GM23338 (cell line): ENCODE measurements at regions not wholly inside any gene's neighbourhood (a gene's known extent, or its start where the extent isn't known, plus 50 kb on each side); places are given as distances from the start of the nearest gene placed in this dataset.

Source experiments
- ATAC-seq: fragments of 200-7000 bp; cut with Tn5 transposase; 3 replicates; pipeline ENCODE4 v1.9.1; 2020
- DNase-seq: peaks from one replicate; pipeline ENCODE4 v3.0.0-alpha.2; 2015; ENCODE audit warnings: low spot score
- H2AFZ ChIP-seq: fragments of 200-600 bp; sonication (generic); 2 replicates; pipeline ENCODE4 v1.8.0; 2016; ENCODE audit warnings: antibody characterized with exemption, mild to moderate bottlenecking, moderate library complexity
- H3F3A ChIP-seq: fragments of 200-600 bp; sonication (generic); replicated peaks from 2 replicates; pipeline ENCODE4 v1.8.0; 2017; ENCODE audit warnings: antibody characterized with exemption, mixed run types, low read depth
- H3K27ac ChIP-seq: fragments of 200-600 bp; sonication (generic); 2 replicates; pipeline ENCODE4 v1.6.1; 2016; ENCODE audit warnings: low read depth
- H3K27me3 ChIP-seq: fragments of 200-600 bp; sonication (generic); 2 replicates; pipeline ENCODE4 v1.8.0; 2016; ENCODE audit warnings: mild to moderate bottlenecking, mixed run types, moderate library complexity; ENCODE audit not compliant: insufficient read depth
- H3K36me3 ChIP-seq: fragments of 200-600 bp; sonication (generic); 2 replicates; pipeline ENCODE4 v1.8.0; 2016; ENCODE audit warnings: mild to moderate bottlenecking; ENCODE audit not compliant: insufficient read depth
- H3K4me1 ChIP-seq: fragments of 200-600 bp; sonication (generic); 2 replicates; pipeline ENCODE4 v1.8.0; 2016; ENCODE audit warnings: mild to moderate bottlenecking, moderate library complexity; ENCODE audit not compliant: insufficient read depth
- H3K4me2 ChIP-seq: fragments of 200-600 bp; sonication (generic); 2 replicates; pipeline ENCODE4 v1.7.1; 2017; ENCODE audit warnings: mixed run types
- H3K4me3 ChIP-seq: fragments of 200-600 bp; sonication (generic); 2 replicates; pipeline ENCODE4 v1.6.1; 2016; ENCODE audit warnings: mixed run types
- H3K79me2 ChIP-seq: fragments of 200-600 bp; sonication (generic); replicated peaks from 2 replicates; pipeline ENCODE4 v1.8.0; 2017; ENCODE audit warnings: mild to moderate bottlenecking; ENCODE audit not compliant: insufficient read depth
- H3K9me2 ChIP-seq: fragments of 200-600 bp; sonication (generic); 2 replicates; pipeline ENCODE4 v1.8.0; 2017; ENCODE audit not compliant: insufficient read depth
- H4K20me1 ChIP-seq: fragments of 200-600 bp; sonication (generic); replicated peaks from 2 replicates; pipeline ENCODE4 v1.8.0; 2017; ENCODE audit warnings: mild to moderate bottlenecking; ENCODE audit not compliant: insufficient read depth
- H3K27ac Mint-ChIP-seq: 2 replicates; pipeline ENCODE4 v1.8.0; 2020; ENCODE audit warnings: inconsistent platforms, mild to moderate bottlenecking, moderate library complexity, mixed read lengths
- H3K27me3 Mint-ChIP-seq: 3 replicates; pipeline ENCODE4 v1.8.0; 2022; ENCODE audit warnings: low read depth, mild to moderate bottlenecking, moderate library complexity, mixed read lengths, inconsistent platforms; ENCODE audit not compliant: insufficient read depth, poor library complexity
- H3K36me3 Mint-ChIP-seq: 3 replicates; pipeline ENCODE4 v1.8.0; 2021; ENCODE audit warnings: low read depth, mild to moderate bottlenecking, inconsistent platforms, moderate library complexity, mixed read lengths
- H3K4me1 Mint-ChIP-seq: 3 replicates; pipeline ENCODE4 v1.8.0; 2020; ENCODE audit warnings: mild to moderate bottlenecking, inconsistent platforms, mixed read lengths
- H3K4me3 Mint-ChIP-seq: 3 replicates; pipeline ENCODE4 v1.8.0; 2021; ENCODE audit warnings: moderate library complexity, mild to moderate bottlenecking, inconsistent platforms, mixed read lengths
- H3K9me3 Mint-ChIP-seq: 3 replicates; pipeline ENCODE4 v1.8.0; 2020; ENCODE audit warnings: moderate library complexity, mild to moderate bottlenecking, inconsistent platforms, mixed read lengths
- EZH2 ChIP-seq: fragments of 200-600 bp; sonication (generic); IDR thresholded peaks from one replicate; pipeline ENCODE4 v1.8.0; 2017; ENCODE audit warnings: antibody characterized with exemption, mild to moderate bottlenecking, low read depth; ENCODE audit not compliant: unreplicated experiment
- EZH2phosphoT487 ChIP-seq: fragments of 200-600 bp; sonication (generic); IDR thresholded peaks from one replicate; pipeline ENCODE4 v1.8.1; 2018; ENCODE audit warnings: antibody characterized with exemption; ENCODE audit not compliant: unreplicated experiment
- JUNB ChIP-seq: IDR thresholded peaks from one replicate; pipeline ENCODE4 v1.6.1; 2016; ENCODE audit warnings: antibody characterized with exemption; ENCODE audit not compliant: unreplicated experiment
- NANOG ChIP-seq: IDR thresholded peaks from 2 replicates; pipeline ENCODE4 v1.6.1; 2016; ENCODE audit warnings: antibody characterized with exemption, borderline replicate concordance
- POLR2AphosphoS5 ChIP-seq: IDR thresholded peaks from 2 replicates; pipeline ENCODE4 v1.6.1; 2016; ENCODE audit warnings: antibody characterized with exemption, low read depth
- STAT1 ChIP-seq: IDR thresholded peaks from one replicate; pipeline ENCODE4 v1.6.1; 2016; ENCODE audit warnings: antibody characterized with exemption; ENCODE audit not compliant: unreplicated experiment
- ZNF114 ChIP-seq: fragments of 250-450 bp; sonication (Bioruptor Pico); IDR thresholded peaks from 2 replicates; pipeline ENCODE4 v1.5.0; 2020; ENCODE audit warnings: mild to moderate bottlenecking, moderate library complexity
- ZNF331 ChIP-seq: fragments of 250-450 bp; sonication (Bioruptor Pico); IDR thresholded peaks from 2 replicates; pipeline ENCODE4 v1.5.0; 2020; ENCODE audit warnings: low read depth, mild to moderate bottlenecking, moderate library complexity
- TF ChIP-seq, protein P1 (sequence below): IDR thresholded peaks from one replicate; pipeline ENCODE4 v1.6.1; 2018; ENCODE audit warnings: antibody characterized with exemption; ENCODE audit not compliant: unreplicated experiment
- TF ChIP-seq, protein P2 (sequence below): IDR thresholded peaks from 2 replicates; pipeline ENCODE4 v1.6.1; 2016; ENCODE audit warnings: antibody characterized with exemption
- TF ChIP-seq, protein P3 (sequence below): fragments of 250-450 bp; sonication (Bioruptor Pico); IDR thresholded peaks from 2 replicates; pipeline ENCODE4 v1.5.0; 2020; ENCODE audit warnings: mild to moderate bottlenecking, moderate library complexity
- TF ChIP-seq, protein P4 (sequence below), 2 experiments: fragments of 200-600 bp in 1 of 2; sonication (generic) in 1 of 2; conservative IDR thresholded peaks; 2 replicates each; pipeline versions ENCODE4 v1.5.1 to v1.6.1; 2016 to 2017; ENCODE audit warnings: antibody characterized with exemption in 2 of 2, low read depth in 2 of 2, mild to moderate bottlenecking in 2 of 2, moderate library complexity in 1 of 2

DNA sequence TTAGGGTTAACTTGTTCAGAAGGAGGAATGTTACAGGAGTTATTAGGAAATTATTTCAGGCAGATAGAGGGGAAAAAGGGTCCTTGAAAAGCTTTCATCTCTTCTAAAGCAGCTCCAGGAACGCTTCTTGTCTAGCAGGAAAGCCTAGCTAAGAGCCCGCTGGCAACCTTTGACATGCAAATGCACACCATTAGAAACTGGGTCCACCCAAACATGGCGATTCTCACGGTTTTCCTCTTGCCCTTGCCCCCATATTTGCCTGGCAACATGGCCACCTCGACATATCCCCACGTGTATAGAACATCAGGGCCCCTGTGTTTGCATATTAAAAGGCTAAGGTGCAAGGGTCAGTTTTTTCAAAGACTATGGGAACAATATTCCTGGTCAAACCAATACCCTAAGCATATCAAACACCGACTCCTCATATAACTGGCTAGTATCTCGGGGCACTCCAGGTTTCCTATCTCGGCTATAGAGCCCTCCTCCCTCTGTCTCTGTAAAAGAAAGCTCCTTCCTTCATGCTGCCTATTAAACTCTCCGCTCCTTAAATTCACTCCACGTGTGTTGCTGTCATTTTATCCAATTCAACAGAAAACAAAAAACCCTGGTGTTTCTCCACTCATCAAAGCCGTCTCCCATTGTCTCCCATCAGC, 268.9 kb upstream of the HSFY2 start (continued):
- TF ChIP-seq, protein P1, sequence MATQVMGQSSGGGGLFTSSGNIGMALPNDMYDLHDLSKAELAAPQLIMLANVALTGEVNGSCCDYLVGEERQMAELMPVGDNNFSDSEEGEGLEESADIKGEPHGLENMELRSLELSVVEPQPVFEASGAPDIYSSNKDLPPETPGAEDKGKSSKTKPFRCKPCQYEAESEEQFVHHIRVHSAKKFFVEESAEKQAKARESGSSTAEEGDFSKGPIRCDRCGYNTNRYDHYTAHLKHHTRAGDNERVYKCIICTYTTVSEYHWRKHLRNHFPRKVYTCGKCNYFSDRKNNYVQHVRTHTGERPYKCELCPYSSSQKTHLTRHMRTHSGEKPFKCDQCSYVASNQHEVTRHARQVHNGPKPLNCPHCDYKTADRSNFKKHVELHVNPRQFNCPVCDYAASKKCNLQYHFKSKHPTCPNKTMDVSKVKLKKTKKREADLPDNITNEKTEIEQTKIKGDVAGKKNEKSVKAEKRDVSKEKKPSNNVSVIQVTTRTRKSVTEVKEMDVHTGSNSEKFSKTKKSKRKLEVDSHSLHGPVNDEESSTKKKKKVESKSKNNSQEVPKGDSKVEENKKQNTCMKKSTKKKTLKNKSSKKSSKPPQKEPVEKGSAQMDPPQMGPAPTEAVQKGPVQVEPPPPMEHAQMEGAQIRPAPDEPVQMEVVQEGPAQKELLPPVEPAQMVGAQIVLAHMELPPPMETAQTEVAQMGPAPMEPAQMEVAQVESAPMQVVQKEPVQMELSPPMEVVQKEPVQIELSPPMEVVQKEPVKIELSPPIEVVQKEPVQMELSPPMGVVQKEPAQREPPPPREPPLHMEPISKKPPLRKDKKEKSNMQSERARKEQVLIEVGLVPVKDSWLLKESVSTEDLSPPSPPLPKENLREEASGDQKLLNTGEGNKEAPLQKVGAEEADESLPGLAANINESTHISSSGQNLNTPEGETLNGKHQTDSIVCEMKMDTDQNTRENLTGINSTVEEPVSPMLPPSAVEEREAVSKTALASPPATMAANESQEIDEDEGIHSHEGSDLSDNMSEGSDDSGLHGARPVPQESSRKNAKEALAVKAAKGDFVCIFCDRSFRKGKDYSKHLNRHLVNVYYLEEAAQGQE: no peak
- TF ChIP-seq EZH2phosphoT487: no peak

DNA sequence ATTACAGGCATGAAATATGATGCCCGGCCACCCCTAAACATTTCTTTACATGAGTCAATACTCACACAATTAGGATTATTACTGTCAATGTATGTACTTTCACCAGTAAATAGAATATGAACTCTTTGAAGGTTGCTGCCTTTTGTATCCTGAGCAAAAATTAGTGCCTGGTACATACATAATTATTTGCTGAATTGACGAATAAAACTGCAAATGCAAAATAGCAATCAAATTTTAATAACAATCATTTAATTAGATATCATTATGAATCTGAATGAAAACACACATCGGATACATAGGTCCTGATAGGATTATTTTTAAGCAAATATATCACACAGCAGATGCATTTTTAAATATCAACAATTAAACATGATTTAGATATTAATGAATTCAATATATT, 253.1 kb upstream of the HSFY2 start:
- Histone ChIP-seq H3K79me2 (peaks cover 57% of the 10 kb centered on the region), H3K36me3 (no peaks in the 10 kb centered on the region), H3K9me2 (no peaks in the 10 kb centered on the region), H4K20me1 (no peaks in the 10 kb centered on the region), H3K4me2 (no peak overlapping the region), H3K4me3 (no peak overlapping the region), H2AFZ (no peak overlapping the region), H3K27ac (no peak overlapping the region), H3F3A (no peaks in the 10 kb centered on the region), H3K27me3 (no peaks in the 10 kb centered on the region), H3K4me1 (peaks cover 4% of the 10 kb centered on the region)
- Mint-ChIP-seq H3K4me3 (no peak overlapping the region), H3K36me3 (peaks cover 11% of the 10 kb centered on the region; the same call in 2 of the 3 replicates), H3K27me3 (peaks cover 2% of the 10 kb centered on the region), H3K9me3 (peaks cover 3% of the 10 kb centered on the region; the same call in 1 of the 3 replicates), H3K27ac (no peak overlapping the region), H3K4me1 (peaks cover 21% of the 10 kb centered on the region)
- ATAC-seq (no peak), DNase-seq (no peak)
- TF ChIP-seq NANOG: no peak
- TF ChIP-seq, protein P2, sequence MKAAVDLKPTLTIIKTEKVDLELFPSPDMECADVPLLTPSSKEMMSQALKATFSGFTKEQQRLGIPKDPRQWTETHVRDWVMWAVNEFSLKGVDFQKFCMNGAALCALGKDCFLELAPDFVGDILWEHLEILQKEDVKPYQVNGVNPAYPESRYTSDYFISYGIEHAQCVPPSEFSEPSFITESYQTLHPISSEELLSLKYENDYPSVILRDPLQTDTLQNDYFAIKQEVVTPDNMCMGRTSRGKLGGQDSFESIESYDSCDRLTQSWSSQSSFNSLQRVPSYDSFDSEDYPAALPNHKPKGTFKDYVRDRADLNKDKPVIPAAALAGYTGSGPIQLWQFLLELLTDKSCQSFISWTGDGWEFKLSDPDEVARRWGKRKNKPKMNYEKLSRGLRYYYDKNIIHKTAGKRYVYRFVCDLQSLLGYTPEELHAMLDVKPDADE: no peak
- TF ChIP-seq POLR2AphosphoS5: no peak
- no peak for TF ChIP-seq STAT1
- TF ChIP-seq ZNF114 (CRISPR knock-in tag): no peak
- TF ChIP-seq, protein P3, sequence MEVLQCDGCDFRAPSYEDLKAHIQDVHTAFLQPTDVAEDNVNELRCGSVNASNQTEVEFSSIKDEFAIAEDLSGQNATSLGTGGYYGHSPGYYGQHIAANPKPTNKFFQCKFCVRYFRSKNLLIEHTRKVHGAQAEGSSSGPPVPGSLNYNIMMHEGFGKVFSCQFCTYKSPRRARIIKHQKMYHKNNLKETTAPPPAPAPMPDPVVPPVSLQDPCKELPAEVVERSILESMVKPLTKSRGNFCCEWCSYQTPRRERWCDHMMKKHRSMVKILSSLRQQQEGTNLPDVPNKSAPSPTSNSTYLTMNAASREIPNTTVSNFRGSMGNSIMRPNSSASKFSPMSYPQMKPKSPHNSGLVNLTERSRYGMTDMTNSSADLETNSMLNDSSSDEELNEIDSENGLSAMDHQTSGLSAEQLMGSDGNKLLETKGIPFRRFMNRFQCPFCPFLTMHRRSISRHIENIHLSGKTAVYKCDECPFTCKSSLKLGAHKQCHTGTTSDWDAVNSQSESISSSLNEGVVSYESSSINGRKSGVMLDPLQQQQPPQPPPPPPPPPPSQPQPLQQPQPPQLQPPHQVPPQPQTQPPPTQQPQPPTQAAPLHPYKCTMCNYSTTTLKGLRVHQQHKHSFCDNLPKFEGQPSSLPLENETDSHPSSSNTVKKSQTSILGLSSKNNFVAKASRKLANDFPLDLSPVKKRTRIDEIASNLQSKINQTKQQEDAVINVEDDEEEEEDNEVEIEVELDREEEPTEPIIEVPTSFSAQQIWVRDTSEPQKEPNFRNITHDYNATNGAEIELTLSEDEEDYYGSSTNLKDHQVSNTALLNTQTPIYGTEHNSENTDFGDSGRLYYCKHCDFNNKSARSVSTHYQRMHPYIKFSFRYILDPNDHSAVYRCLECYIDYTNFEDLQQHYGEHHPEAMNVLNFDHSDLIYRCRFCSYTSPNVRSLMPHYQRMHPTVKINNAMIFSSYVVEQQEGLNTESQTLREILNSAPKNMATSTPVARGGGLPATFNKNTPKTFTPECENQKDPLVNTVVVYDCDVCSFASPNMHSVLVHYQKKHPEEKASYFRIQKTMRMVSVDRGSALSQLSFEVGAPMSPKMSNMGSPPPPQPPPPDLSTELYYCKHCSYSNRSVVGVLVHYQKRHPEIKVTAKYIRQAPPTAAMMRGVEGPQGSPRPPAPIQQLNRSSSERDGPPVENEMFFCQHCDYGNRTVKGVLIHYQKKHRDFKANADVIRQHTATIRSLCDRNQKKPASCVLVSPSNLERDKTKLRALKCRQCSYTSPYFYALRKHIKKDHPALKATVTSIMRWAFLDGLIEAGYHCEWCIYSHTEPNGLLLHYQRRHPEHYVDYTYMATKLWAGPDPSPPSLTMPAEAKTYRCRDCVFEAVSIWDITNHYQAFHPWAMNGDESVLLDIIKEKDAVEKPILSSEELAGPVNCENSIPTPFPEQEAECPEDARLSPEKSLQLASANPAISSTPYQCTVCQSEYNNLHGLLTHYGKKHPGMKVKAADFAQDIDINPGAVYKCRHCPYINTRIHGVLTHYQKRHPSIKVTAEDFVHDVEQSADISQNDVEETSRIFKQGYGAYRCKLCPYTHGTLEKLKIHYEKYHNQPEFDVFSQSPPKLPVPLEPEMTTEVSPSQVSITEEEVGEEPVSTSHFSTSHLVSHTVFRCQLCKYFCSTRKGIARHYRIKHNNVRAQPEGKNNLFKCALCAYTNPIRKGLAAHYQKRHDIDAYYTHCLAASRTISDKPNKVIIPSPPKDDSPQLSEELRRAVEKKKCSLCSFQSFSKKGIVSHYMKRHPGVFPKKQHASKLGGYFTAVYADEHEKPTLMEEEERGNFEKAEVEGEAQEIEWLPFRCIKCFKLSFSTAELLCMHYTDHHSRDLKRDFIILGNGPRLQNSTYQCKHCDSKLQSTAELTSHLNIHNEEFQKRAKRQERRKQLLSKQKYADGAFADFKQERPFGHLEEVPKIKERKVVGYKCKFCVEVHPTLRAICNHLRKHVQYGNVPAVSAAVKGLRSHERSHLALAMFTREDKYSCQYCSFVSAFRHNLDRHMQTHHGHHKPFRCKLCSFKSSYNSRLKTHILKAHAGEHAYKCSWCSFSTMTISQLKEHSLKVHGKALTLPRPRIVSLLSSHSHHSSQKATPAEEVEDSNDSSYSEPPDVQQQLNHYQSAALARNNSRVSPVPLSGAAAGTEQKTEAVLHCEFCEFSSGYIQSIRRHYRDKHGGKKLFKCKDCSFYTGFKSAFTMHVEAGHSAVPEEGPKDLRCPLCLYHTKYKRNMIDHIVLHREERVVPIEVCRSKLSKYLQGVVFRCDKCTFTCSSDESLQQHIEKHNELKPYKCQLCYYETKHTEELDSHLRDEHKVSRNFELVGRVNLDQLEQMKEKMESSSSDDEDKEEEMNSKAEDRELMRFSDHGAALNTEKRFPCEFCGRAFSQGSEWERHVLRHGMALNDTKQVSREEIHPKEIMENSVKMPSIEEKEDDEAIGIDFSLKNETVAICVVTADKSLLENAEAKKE (CRISPR knock-in tag): no peak
- TF ChIP-seq, protein P4, sequence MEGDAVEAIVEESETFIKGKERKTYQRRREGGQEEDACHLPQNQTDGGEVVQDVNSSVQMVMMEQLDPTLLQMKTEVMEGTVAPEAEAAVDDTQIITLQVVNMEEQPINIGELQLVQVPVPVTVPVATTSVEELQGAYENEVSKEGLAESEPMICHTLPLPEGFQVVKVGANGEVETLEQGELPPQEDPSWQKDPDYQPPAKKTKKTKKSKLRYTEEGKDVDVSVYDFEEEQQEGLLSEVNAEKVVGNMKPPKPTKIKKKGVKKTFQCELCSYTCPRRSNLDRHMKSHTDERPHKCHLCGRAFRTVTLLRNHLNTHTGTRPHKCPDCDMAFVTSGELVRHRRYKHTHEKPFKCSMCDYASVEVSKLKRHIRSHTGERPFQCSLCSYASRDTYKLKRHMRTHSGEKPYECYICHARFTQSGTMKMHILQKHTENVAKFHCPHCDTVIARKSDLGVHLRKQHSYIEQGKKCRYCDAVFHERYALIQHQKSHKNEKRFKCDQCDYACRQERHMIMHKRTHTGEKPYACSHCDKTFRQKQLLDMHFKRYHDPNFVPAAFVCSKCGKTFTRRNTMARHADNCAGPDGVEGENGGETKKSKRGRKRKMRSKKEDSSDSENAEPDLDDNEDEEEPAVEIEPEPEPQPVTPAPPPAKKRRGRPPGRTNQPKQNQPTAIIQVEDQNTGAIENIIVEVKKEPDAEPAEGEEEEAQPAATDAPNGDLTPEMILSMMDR (conservative IDR thresholded peaks at IDR 0.05; ENCODE audit: low read depth in 2 of 2): no peak
- TF ChIP-seq ZNF331: no peak
- no peak for TF ChIP-seq JUNB
- no peak for TF ChIP-seq EZH2
